Pancreas (tissue), 10 donors: ENCODE measurements at regions not wholly inside any gene's neighbourhood (a gene's known extent, or its start where the extent isn't known, plus 50 kb on each side); places are given as distances from the start of the nearest gene placed in this dataset.
"Not testable (repeated sequence)": the region's sequence is repeated elsewhere in the genome, so short reads cannot be mapped to it uniquely, and the experiment has no call there.

Experiments
- ATAC-seq, 4 donors: fragments of 200-7000 bp; cut with Tn5 transposase; one replicate each; pipeline versions ENCODE4 v1.8.0 to v1.9.1; 2020; ENCODE audit warnings: mild to moderate bottlenecking in 4 of 4, moderate library complexity in 4 of 4
- DNase-seq, 6 donors: peaks; one replicate each; pipeline ENCODE4 v3.0.0-alpha.2; 2020
- FAIRE-seq: peaks from 2 replicates; lab custom pipeline; 2012; peaks lifted over from hg19 to GRCh38; lab: Jason Lieb, UNC
- H3K27ac ChIP-seq, 4 donors: fragments of 200-600 bp; sonication (generic); 1 replicate in 3 of 4; 2 replicates in 1 of 4; pipeline versions ENCODE4 v1.5.0 to v1.8.0; 2020
- H3K27me3 ChIP-seq, 4 donors: fragments of 200-600 bp; one replicate each; pipeline ENCODE4 v1.8.0; 2021
- H3K36me3 ChIP-seq, 3 donors: fragments of 200-600 bp; sonication (generic) in 1 of 3; one replicate each; pipeline versions ENCODE4 v1.5.0 to v1.8.0; 2020 to 2021
- H3K4me1 ChIP-seq, 3 donors: fragments of 200-600 bp; one replicate each; pipeline ENCODE4 v1.8.0; 2021
- H3K4me3 ChIP-seq, 4 donors: fragments of 200-600 bp; sonication (generic) in 2 of 4; one replicate each; pipeline versions ENCODE4 v1.5.0 to v1.8.0; 2020 to 2021
- H3K9me3 ChIP-seq, 4 donors: fragments of 200-600 bp; one replicate each; pipeline ENCODE4 v1.8.0; 2021
- WGBS, 2 donors: extraction: QIAGEN DNeasy Blood & Tissue Kit; methylation state at CpG; one replicate each; pipeline ENCODE4 v1.1.7; 2013; 5-methylcytosine and 5-hydroxymethylcytosine counted together
- intact Hi-C, 3 donors: fragments of 100-400 bp; cut with DNase I; formaldehyde crosslinking; loops; one replicate each; pipeline versions ENCODE4 v1.11.1 to v1.14.2; 2022
- TF ChIP-seq, protein P1 (sequence below), 4 donors: fragments of 200-600 bp; sonication (generic) in 3 of 4; IDR thresholded peaks; one replicate each; pipeline versions ENCODE4 v1.5.0 to v1.8.0; 2021; ENCODE audit warnings: antibody characterized with exemption in 4 of 4
- donor health status: healthy with polysubstance abuse.
- donor health status: DM: no; HTN: no; CAD: no; lungs with moderate emphysema.
- donor health status: DM: no; HTN: no; CAD: no.
- donor health status: control.
- donor health status: control.
- donor health status: Bipolar disorder and iron deficiency.
- donor health status: DM: yes; HTN: yes; CAD: no.
- donor health status: DM: no; HTN: no; CAD: no.
- donor health status: DM: no; HTN: no; CAD: no.
- donor health status: DM: yes; HTN: yes; CAD: no.

GRCh38 chr5:156052656-156053055, 274.3 kb upstream of the SGCD start:
- TF ChIP-seq, protein P1, sequence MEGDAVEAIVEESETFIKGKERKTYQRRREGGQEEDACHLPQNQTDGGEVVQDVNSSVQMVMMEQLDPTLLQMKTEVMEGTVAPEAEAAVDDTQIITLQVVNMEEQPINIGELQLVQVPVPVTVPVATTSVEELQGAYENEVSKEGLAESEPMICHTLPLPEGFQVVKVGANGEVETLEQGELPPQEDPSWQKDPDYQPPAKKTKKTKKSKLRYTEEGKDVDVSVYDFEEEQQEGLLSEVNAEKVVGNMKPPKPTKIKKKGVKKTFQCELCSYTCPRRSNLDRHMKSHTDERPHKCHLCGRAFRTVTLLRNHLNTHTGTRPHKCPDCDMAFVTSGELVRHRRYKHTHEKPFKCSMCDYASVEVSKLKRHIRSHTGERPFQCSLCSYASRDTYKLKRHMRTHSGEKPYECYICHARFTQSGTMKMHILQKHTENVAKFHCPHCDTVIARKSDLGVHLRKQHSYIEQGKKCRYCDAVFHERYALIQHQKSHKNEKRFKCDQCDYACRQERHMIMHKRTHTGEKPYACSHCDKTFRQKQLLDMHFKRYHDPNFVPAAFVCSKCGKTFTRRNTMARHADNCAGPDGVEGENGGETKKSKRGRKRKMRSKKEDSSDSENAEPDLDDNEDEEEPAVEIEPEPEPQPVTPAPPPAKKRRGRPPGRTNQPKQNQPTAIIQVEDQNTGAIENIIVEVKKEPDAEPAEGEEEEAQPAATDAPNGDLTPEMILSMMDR (IDR thresholded peaks at IDR 0.05) = no peak

DNA sequence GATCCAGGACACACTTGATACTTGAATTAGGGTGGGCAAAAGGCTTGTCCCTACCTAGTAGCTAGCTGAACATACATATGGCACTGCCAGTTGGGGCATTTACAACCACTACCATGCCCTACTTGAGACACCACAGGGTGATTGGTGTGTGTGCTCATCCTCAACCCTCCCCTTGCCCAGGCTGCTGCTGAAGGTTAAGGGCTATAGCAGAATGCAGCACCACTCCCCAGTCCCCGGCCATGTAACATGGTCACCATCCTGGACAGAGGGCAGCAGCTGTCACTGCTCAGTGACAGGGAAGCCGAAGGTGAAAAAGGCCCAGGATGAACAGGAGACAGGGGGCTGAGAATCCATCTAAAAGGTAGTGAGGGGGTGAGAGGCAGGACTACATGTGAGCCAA, 273.9 kb upstream of the SGCD start:
- TF ChIP-seq, protein P1 (IDR thresholded peaks at IDR 0.05) = no peak
- Histone ChIP-seq H3K36me3 (no peaks in the 10 kb centered on the region), H3K4me3 (no peak overlapping the region), H3K27me3 (no peaks in the 10 kb centered on the region), H3K4me1 (no peaks in the 10 kb centered on the region), H3K27ac (no peak overlapping the region), H3K9me3 (no peaks in the 10 kb centered on the region)
- FAIRE-seq = no peak
- no peak for DNase-seq
- peak in 1 of 4 donors; percentile 23 for ATAC-seq
- 56% methylated on average over 2 of the region's 2 CpGs; no CpG with 5 or more reads in 1 of the 2 donors for WGBS, 2 donors
- intact Hi-C loops = no loop called here

More at GRCh38 chr5:156052656-156053055, 274.3 kb upstream of the SGCD start:
- no peak for FAIRE-seq
- H3K27me3 ChIP-seq = no peaks in the 10 kb centered on the region
- no peak overlapping the region for H3K4me3 ChIP-seq
- no peak for DNase-seq
- 15% methylated on average over 1 of the region's 1 CpG; no CpG with 5 or more reads in 1 of the 2 donors for WGBS, 2 donors
- intact Hi-C loops = no loop called here
- H3K9me3 ChIP-seq = no peaks in the 10 kb centered on the region
- H3K27ac ChIP-seq = no peak overlapping the region
- ATAC-seq = peak in 2 of 4 donors; percentile 40 to 68
- H3K36me3 ChIP-seq = no peaks in the 10 kb centered on the region
- H3K4me1 ChIP-seq = no peaks in the 10 kb centered on the region

DNA sequence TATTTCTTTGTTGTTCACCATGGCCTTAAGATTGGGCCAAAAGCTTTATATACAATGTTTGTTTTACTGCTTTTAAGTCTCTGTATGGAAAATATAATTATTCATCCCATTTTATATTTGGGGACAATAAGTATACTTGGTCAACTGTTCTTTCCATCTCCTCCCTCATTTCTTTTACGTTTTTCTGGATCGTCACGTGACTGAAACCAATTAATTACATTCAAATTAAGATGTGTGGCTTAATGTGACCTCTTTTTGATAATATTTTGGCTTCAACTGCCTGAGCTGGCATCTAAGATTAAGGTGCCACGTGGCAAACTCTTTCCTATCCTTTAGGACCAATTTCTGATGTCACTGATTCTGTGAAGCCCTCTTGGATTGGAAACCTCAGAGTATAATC, 250.1 kb upstream of the SGCD start:
- FAIRE-seq (no peak), ATAC-seq (no peak), DNase-seq (no peak)
- H3K36me3 ChIP-seq = no peaks in the 10 kb centered on the region
- intact Hi-C loops = no loop called here
- TF ChIP-seq, protein P1 (IDR thresholded peaks at IDR 0.05) = no peak
- H3K9me3 ChIP-seq = no peaks in the 10 kb centered on the region
- no peaks in the 10 kb centered on the region for H3K4me1 ChIP-seq
- 55 to 76% methylated on average over 4 of the region's 4 CpGs for WGBS, 2 donors
- H3K4me3 ChIP-seq = no peak overlapping the region
- H3K27me3 ChIP-seq = no peaks in the 10 kb centered on the region
- no peak overlapping the region for H3K27ac ChIP-seq

DNA sequence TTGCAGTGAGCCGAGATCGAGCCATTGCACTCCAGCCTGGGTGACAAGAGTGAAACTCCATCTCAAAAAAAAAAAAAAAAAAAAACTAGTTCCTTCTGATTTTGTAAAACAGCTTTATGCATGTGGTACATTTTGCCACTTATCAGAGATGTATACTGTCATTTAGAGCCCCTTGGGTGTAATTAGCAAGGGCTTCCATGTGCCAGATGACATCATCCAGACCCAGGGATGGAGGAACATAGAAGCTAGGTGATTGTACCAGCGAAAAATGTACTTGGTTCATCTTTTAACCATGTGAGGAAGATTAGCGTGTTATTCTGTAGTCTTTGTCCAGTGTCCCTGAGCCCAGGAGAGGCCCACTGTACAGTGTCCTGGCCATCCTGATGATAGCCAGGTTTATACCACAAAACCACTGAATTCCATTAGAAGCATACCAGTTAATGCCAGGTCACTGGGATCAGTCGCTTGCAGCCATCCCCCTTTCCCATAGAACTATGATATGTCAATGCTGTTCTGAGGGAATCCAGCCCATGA, 239.3 kb upstream of the SGCD start:
- Histone ChIP-seq H3K4me1 (no peaks in the 10 kb centered on the region), H3K4me3 (no peak overlapping the region), H3K27ac (no peak overlapping the region), H3K27me3 (no peaks in the 10 kb centered on the region), H3K9me3 (no peaks in the 10 kb centered on the region), H3K36me3 (no peaks in the 10 kb centered on the region)
- 70 to 92% methylated on average over 5 of the region's 5 CpGs for WGBS, 2 donors
- FAIRE-seq (no peak), DNase-seq (no peak), ATAC-seq (no peak)
- intact Hi-C loops = no loop called here
- TF ChIP-seq, protein P1 (IDR thresholded peaks at IDR 0.05) = no peak

GRCh38 chr5:156089955-156090940, 236.7 kb upstream of the SGCD start:
- WGBS, 2 donors = 59 to 71% methylated on average over 10 of the region's 10 CpGs
- intact Hi-C loops, ATAC-seq, DNase-seq, H3K27ac ChIP-seq, H3K36me3 ChIP-seq, H3K4me3 ChIP-seq, H3K27me3 ChIP-seq, H3K9me3 ChIP-seq, H3K4me1 ChIP-seq, FAIRE-seq: not testable (repeated sequence)
